GM18511 (cell line): ENCODE measurements at regions not wholly inside any gene's neighbourhood (a gene's known extent, or its start where the extent isn't known, plus 50 kb on each side); places are given as distances from the start of the nearest gene placed in this dataset.

Source experiments
- ATAC-seq: cut with Tn5 transposase; IDR thresholded peaks from one replicate; pipeline ENCODE4 v1.9.1; 2021; ENCODE audit warnings: mild to moderate bottlenecking, moderate library complexity; ENCODE audit not compliant: unreplicated experiment

- ATAC-seq = no peak
These were observed 191.3 kb upstream of the PCDH9 start for GRCh38 chr13:67421475-67421874.

GRCh38 chr13:67416047-67416925 is 186.2 kb upstream of the PCDH9 start:
- ATAC-seq = peak; percentile 92

- no peak for ATAC-seq
These were observed 180.5 kb upstream of the PCDH9 start for GRCh38 chr13:67410645-67411044.

- ATAC-seq = no peak
These were observed 178.7 kb upstream of the PCDH9 start for GRCh38 chr13:67408798-67409197.

GRCh38 chr13:67402546-67402945 is 172.4 kb upstream of the PCDH9 start:
- ATAC-seq = no peak

- ATAC-seq = no peak
These were observed 165.4 kb upstream of the PCDH9 start for GRCh38 chr13:67395577-67395976.

GRCh38 chr13:67392014-67392413 is 161.9 kb upstream of the PCDH9 start:
- no peak for ATAC-seq

GRCh38 chr13:67390462-67391086 is 160.4 kb upstream of the PCDH9 start:
- no peak for ATAC-seq

GRCh38 chr13:67389171-67389570 is 159.0 kb upstream of the PCDH9 start:
- ATAC-seq = no peak

GRCh38 chr13:67383109-67383757 is 153.1 kb upstream of the PCDH9 start:
- peak; percentile 66 for ATAC-seq

GRCh38 chr13:67377919-67378318 is 147.8 kb upstream of the PCDH9 start:
- peak; percentile 65 for ATAC-seq

- ATAC-seq = no peak
These were observed 144.3 kb upstream of the PCDH9 start for GRCh38 chr13:67374391-67374790.

- no peak for ATAC-seq
These were observed 142.8 kb upstream of the PCDH9 start for GRCh38 chr13:67372868-67373464.

- no peak for ATAC-seq
These were observed 139.9 kb upstream of the PCDH9 start for GRCh38 chr13:67369895-67370660.

- ATAC-seq = no peak
These were observed 137.3 kb upstream of the PCDH9 start for GRCh38 chr13:67367399-67367798.

- ATAC-seq = no peak
These were observed 136.4 kb upstream of the PCDH9 start for GRCh38 chr13:67366533-67366932.

GRCh38 chr13:67355812-67356476 is 125.8 kb upstream of the PCDH9 start:
- no peak for ATAC-seq

GRCh38 chr13:67353941-67354340 is 123.8 kb upstream of the PCDH9 start:
- peak; percentile 81 for ATAC-seq

GRCh38 chr13:67353031-67353430 is 122.9 kb upstream of the PCDH9 start:
- no peak for ATAC-seq

- ATAC-seq = no peak
These were observed 121.8 kb upstream of the PCDH9 start for GRCh38 chr13:67351909-67352308.
